ENCODE measurements at regions not wholly inside any gene's neighbourhood (a gene's known extent, or its start where the extent isn't known, plus 50 kb on each side); places are given as distances from the start of the nearest gene placed in this dataset.

- WGBS (ENCODE audit: insufficient coverage): 90% methylated on average over 2 of the region's 3 CpGs
- H2AFZ ChIP-seq (ENCODE audit: insufficient read depth, low read depth, low read length, poor library complexity, severe bottlenecking): no peak overlapping the region
- no peaks in the 10 kb centered on the region for H4K20me1 ChIP-seq (ENCODE audit: control insufficient read depth, insufficient read depth, low read length, poor library complexity, severe bottlenecking)
- H3K27ac ChIP-seq (ENCODE audit: low read length in 2 of 2): no peak overlapping the region
- H3K27ac Mint-ChIP-seq: no peak overlapping the region
- ChIA-PET POLR2A (no interaction called here), CTCF (no interaction called here)
- H3K4me1 Mint-ChIP-seq: peaks cover 13% of the 10 kb centered on the region
- no peak for TF ChIP-seq CTCF (IDR thresholded peaks at IDR 0.05)
- no peak for TF ChIP-seq EZH2 (IDR thresholded peaks at IDR 0.05; ENCODE audit: borderline replicate concordance, insufficient read depth, low read depth, low read length, poor library complexity, severe bottlenecking)
- no peaks in the 10 kb centered on the region for H3K36me3 ChIP-seq (replicated peaks in 1 of 2; ENCODE audit: control extremely low read depth in 1 of 2, control insufficient read depth in 1 of 2, extremely low read depth in 1 of 2, insufficient read depth in 2 of 2, low read length in 1 of 2)
- H3K27me3 ChIP-seq (replicated peaks in 1 of 4; ENCODE audit: control extremely low read depth in 1 of 4, control insufficient read depth in 3 of 4, insufficient read depth in 4 of 4, low read length in 3 of 4): peaks cover 0 to 12% (median 2%) of the 10 kb centered on the region in 4 experiments
- H3K4me3 Mint-ChIP-seq: no peak overlapping the region
- H3K9me3 Mint-ChIP-seq (ENCODE audit: insufficient read depth): peaks cover 4% of the 10 kb centered on the region
- ATAC-seq (ENCODE audit: low read depth) (no peak), DNase-seq (no peak)
- H3K4me1 ChIP-seq (ENCODE audit: control insufficient read depth in 2 of 2, insufficient read depth in 2 of 2, low read length in 2 of 2): peaks cover 4 to 14% of the 10 kb centered on the region in 2 donors
- H3K27me3 Mint-ChIP-seq: peaks cover 20% of the 10 kb centered on the region
- no peak overlapping the region for H3K4me2 ChIP-seq (replicated peaks; ENCODE audit: low read depth, low read length, poor library complexity, severe bottlenecking)
- peaks cover 0 to 3% (median 0%) of the 10 kb centered on the region in 3 donors for H3K9me3 ChIP-seq (ENCODE audit: control extremely low read depth in 1 of 3, control insufficient read depth in 2 of 3, insufficient read depth in 1 of 3, low read length in 2 of 3)
- no peaks in the 10 kb centered on the region for H3K79me2 ChIP-seq (ENCODE audit: control insufficient read depth, insufficient read depth, low read length)
- H3K4me3 ChIP-seq (ENCODE audit: control extremely low read depth in 1 of 5, extremely low read depth in 1 of 5, insufficient read depth in 1 of 5, low read depth in 2 of 5, low read length in 4 of 5): no peak overlapping the region
- intact Hi-C loops (cut with micrococcal nuclease): no loop called here
- H3K9ac ChIP-seq (ENCODE audit: low read length): no peak overlapping the region
These were observed 166.8 kb upstream of the LPP start for GRCh38 chr3:187987187-187987586.

- no peak overlapping the region for H3K27ac Mint-ChIP-seq
- DNase-seq (no peak), ATAC-seq (ENCODE audit: low read depth) (no peak)
- H3K27me3 Mint-ChIP-seq: peaks cover 17% of the 10 kb centered on the region
- H3K4me3 Mint-ChIP-seq: no peak overlapping the region
- intact Hi-C loops (cut with micrococcal nuclease): no loop called here
- H3K9ac ChIP-seq (ENCODE audit: low read length): no peak overlapping the region
- H3K9me3 ChIP-seq (ENCODE audit: control extremely low read depth in 1 of 3, control insufficient read depth in 2 of 3, insufficient read depth in 1 of 3, low read length in 2 of 3): peaks cover 0 to 3% (median 0%) of the 10 kb centered on the region in 3 donors
- no peak overlapping the region for H3K4me2 ChIP-seq (replicated peaks; ENCODE audit: low read depth, low read length, poor library complexity, severe bottlenecking)
- peaks cover 9% of the 10 kb centered on the region for H3K4me1 Mint-ChIP-seq
- H4K20me1 ChIP-seq (ENCODE audit: control insufficient read depth, insufficient read depth, low read length, poor library complexity, severe bottlenecking): no peaks in the 10 kb centered on the region
- H3K27ac ChIP-seq (ENCODE audit: low read length in 2 of 2): no peak overlapping the region
- WGBS (ENCODE audit: insufficient coverage): 100% methylated on average over 3 of the region's 4 CpGs
- peaks cover 4% of the 10 kb centered on the region for H3K9me3 Mint-ChIP-seq (ENCODE audit: insufficient read depth)
- H2AFZ ChIP-seq (ENCODE audit: insufficient read depth, low read depth, low read length, poor library complexity, severe bottlenecking): no peak overlapping the region
- no peaks in the 10 kb centered on the region for H3K79me2 ChIP-seq (ENCODE audit: control insufficient read depth, insufficient read depth, low read length)
- no peaks in the 10 kb centered on the region for H3K36me3 ChIP-seq (replicated peaks in 1 of 2; ENCODE audit: control extremely low read depth in 1 of 2, control insufficient read depth in 1 of 2, extremely low read depth in 1 of 2, insufficient read depth in 2 of 2, low read length in 1 of 2)
- peaks cover 0 to 12% (median 0%) of the 10 kb centered on the region in 4 experiments for H3K27me3 ChIP-seq (replicated peaks in 1 of 4; ENCODE audit: control extremely low read depth in 1 of 4, control insufficient read depth in 3 of 4, insufficient read depth in 4 of 4, low read length in 3 of 4)
- ChIA-PET CTCF (no interaction called here), POLR2A (no interaction called here)
- H3K4me3 ChIP-seq (ENCODE audit: control extremely low read depth in 1 of 5, extremely low read depth in 1 of 5, insufficient read depth in 1 of 5, low read depth in 2 of 5, low read length in 4 of 5): no peak overlapping the region
- peaks cover 0 to 10% of the 10 kb centered on the region in 2 donors for H3K4me1 ChIP-seq (ENCODE audit: control insufficient read depth in 2 of 2, insufficient read depth in 2 of 2, low read length in 2 of 2)
- TF ChIP-seq EZH2 (IDR thresholded peaks at IDR 0.05; ENCODE audit: borderline replicate concordance, insufficient read depth, low read depth, low read length, poor library complexity, severe bottlenecking) (no peak), CTCF (IDR thresholded peaks at IDR 0.05) (no peak)
These were observed 166.0 kb upstream of the LPP start for GRCh38 chr3:187987924-187988323.

All from B cell (primary cell).